HCT116 (cell line): ENCODE measurements at regions not wholly inside any gene's neighbourhood (a gene's known extent, or its start where the extent isn't known, plus 50 kb on each side); places are given as distances from the start of the nearest gene placed in this dataset.

ENCODE experiments used
- ATAC-seq: fragments of 200-7000 bp; cut with Tn5 transposase; 2 replicates; pipeline ENCODE4 v1.9.1; 2020; ENCODE audit warnings: mild to moderate bottlenecking, moderate library complexity
- BruUV-seq: library from RNA; stranded (reverse); fragments of 400-500 nt; replicated peaks from 2 replicates; lab custom pipeline; 2021; lab: Mats Ljungman, UMichigan
- CTCF ChIA-PET: fragments of 300-600 bp; sonication (Branson Sonifier 250); formaldehyde crosslinking; loops from one replicate; lab custom pipeline; 2021; ENCODE audit warnings: antibody characterized with exemption; lab: Charles Lee
- POLR2A ChIA-PET: fragments of 300-600, 350-600 bp; sonication (Branson Sonifier 250); formaldehyde crosslinking; loops from one replicate; lab custom pipeline; 2021; ENCODE audit warnings: antibody characterized with exemption; lab: Charles Lee
- RAD21 ChIA-PET, 2 experiments: fragments of 300-600 bp; sonication (Branson Sonifier 250); formaldehyde crosslinking; loops; one replicate each; lab custom pipeline; 2023; ENCODE audit warnings: low total read pairs in 2 of 2; ENCODE audit not compliant: uncharacterized antibody in 2 of 2, unreplicated experiment in 2 of 2, low non-redundant PET in 1 of 2; lab: Charles Lee
- DNase-seq: peaks from one replicate; pipeline ENCODE4 v3.0.0-alpha.2; 2010; ENCODE audit warnings: low read depth, low spot score
- H2AFZ ChIP-seq: fragments of 200-600 bp; shearing (Covaris generic), sonication (generic); 2 replicates; pipeline ENCODE4 v1.6.1; 2017; ENCODE audit warnings: low read depth, mixed run types, mixed read lengths, antibody characterized with exemption, low read length; ENCODE audit not compliant: poor library complexity, severe bottlenecking
- H3K27ac ChIP-seq: 2 replicates; pipeline ENCODE4 v1.5.1; 2012; ENCODE audit warnings: low read depth, low read length
- H3K27me3 ChIP-seq: fragments of 200-600 bp; sonication (generic); 2 replicates; pipeline ENCODE4 v1.6.1; 2016; ENCODE audit warnings: mixed run types, low read length, mixed read lengths; ENCODE audit not compliant: insufficient read depth
- H3K36me3 ChIP-seq, 2 experiments: fragments of 200-500 bp in 1 of 2; fragments of 200-600 bp in 1 of 2; sonication (Bioruptor generic) in 1 of 2; sonication (generic) in 1 of 2; 2 replicates each; pipeline versions ENCODE4 v1.5.1 to v1.6.1; 2014 to 2016; ENCODE audit warnings: low read length in 2 of 2, inconsistent platforms in 1 of 2, mixed read lengths in 1 of 2, mixed run types in 1 of 2; ENCODE audit not compliant: insufficient read depth in 2 of 2, control insufficient read depth in 1 of 2
- H3K4me1 ChIP-seq, 2 experiments: fragments of 200-600 bp in 1 of 2; sonication (generic) in 1 of 2; 2 replicates each; pipeline versions ENCODE4 v1.5.1 to v1.6.1; 2012 to 2017; ENCODE audit warnings: low read length in 2 of 2, inconsistent platforms in 1 of 2, mild to moderate bottlenecking in 1 of 2, mixed read lengths in 1 of 2, mixed run types in 1 of 2, moderate library complexity in 1 of 2; ENCODE audit not compliant: insufficient read depth in 2 of 2, control insufficient read depth in 1 of 2
- H3K4me2 ChIP-seq: fragments of 200-600 bp; sonication (generic); 2 replicates; pipeline ENCODE4 v1.6.1; 2017; ENCODE audit warnings: mixed run types, low read length, mixed read lengths
- H3K4me3 ChIP-seq, 2 experiments: fragments of 200-600 bp in 1 of 2; sonication (generic) in 1 of 2; replicated peaks in 1 of 2; 2 replicates each; pipeline ENCODE4 v1.5.1; 2011 to 2016; ENCODE audit warnings: low read length in 2 of 2, control low read depth in 1 of 2, low read depth in 1 of 2, mild to moderate bottlenecking in 1 of 2, mixed read lengths in 1 of 2, mixed run types in 1 of 2
- H3K79me2 ChIP-seq: fragments of 200-600 bp; sonication (generic); 2 replicates; pipeline ENCODE4 v1.6.1; 2017; ENCODE audit warnings: mild to moderate bottlenecking, mixed run types, low read length, moderate library complexity, mixed read lengths; ENCODE audit not compliant: insufficient read depth
- H3K9ac ChIP-seq: fragments of 200-600 bp; sonication (generic); 2 replicates; pipeline ENCODE4 v1.6.1; 2016; ENCODE audit warnings: low read length, mixed read lengths
- H3K9me2 ChIP-seq: fragments of 200-600 bp; sonication (generic), shearing (Covaris generic); 2 replicates; pipeline ENCODE4 v1.6.1; 2017; ENCODE audit warnings: mixed run types, mild to moderate bottlenecking, moderate library complexity; ENCODE audit not compliant: insufficient read depth
- H3K9me3 ChIP-seq, 2 experiments: fragments of 200-500 bp in 1 of 2; fragments of 200-600 bp in 1 of 2; sonication (Bioruptor generic) in 1 of 2; sonication (generic) in 1 of 2; 2 replicates each; pipeline ENCODE4 v1.6.1; 2014 to 2017; ENCODE audit warnings: low read length in 2 of 2, mixed read lengths in 2 of 2, inconsistent platforms in 1 of 2, low read depth in 1 of 2, mild to moderate bottlenecking in 1 of 2, mixed run types in 1 of 2, moderate library complexity in 1 of 2; ENCODE audit not compliant: control insufficient read depth in 1 of 2, insufficient read depth in 1 of 2
- H4K20me1 ChIP-seq: fragments of 200-600 bp; sonication (generic), shearing (Covaris generic); 2 replicates; pipeline ENCODE4 v1.6.1; 2017; ENCODE audit warnings: mixed run types, mild to moderate bottlenecking, moderate library complexity; ENCODE audit not compliant: insufficient read depth
- CBX3 ChIP-seq: IDR thresholded peaks from 2 replicates; pipeline ENCODE4 v1.6.1; 2012; ENCODE audit warnings: low read depth
- ELF1 ChIP-seq: IDR thresholded peaks from 2 replicates; pipeline ENCODE4 v1.6.1; 2012; ENCODE audit warnings: low read depth, borderline replicate concordance
- EZH2 ChIP-seq: fragments of 200-600 bp; sonication (generic); IDR thresholded peaks from 2 replicates; pipeline ENCODE4 v1.6.1; 2017; ENCODE audit warnings: antibody characterized with exemption, mixed run types
- POLR2A ChIP-seq: IDR thresholded peaks from 2 replicates; pipeline ENCODE4 v1.7.0; 2011; ENCODE audit warnings: borderline replicate concordance; ENCODE audit not compliant: insufficient read depth, insufficient read length; ENCODE audit errors: extremely low read depth
- POLR2AphosphoS5 ChIP-seq: IDR thresholded peaks from 2 replicates; pipeline ENCODE4 v1.6.1; 2011; ENCODE audit warnings: mild to moderate bottlenecking, low read depth, low read length, moderate library complexity
- SIN3A ChIP-seq: IDR thresholded peaks from 2 replicates; pipeline ENCODE4 v1.6.1; 2012; ENCODE audit warnings: low read depth
- TCF7L2 ChIP-seq: IDR thresholded peaks from 2 replicates; pipeline ENCODE4 v1.7.0; 2011; ENCODE audit warnings: borderline replicate concordance, inconsistent platforms; ENCODE audit not compliant: insufficient read depth, insufficient read length; ENCODE audit errors: extremely low read depth
- ZNF274 ChIP-seq: fragments of 200-500 bp; sonication (Bioruptor generic); IDR thresholded peaks from 2 replicates; pipeline ENCODE4 v1.6.1; 2014; ENCODE audit warnings: mild to moderate bottlenecking, low read depth, low read length, inconsistent platforms
- intact Hi-C: fragments of 100-400 bp; cut with micrococcal nuclease; formaldehyde crosslinking; loops from 2 replicates; pipeline ENCODE4 v1.10.0; 2022
- TF ChIP-seq, protein P1 (sequence below): IDR thresholded peaks from 2 replicates; pipeline ENCODE4 v1.6.1; 2012
- TF ChIP-seq, protein P2 (sequence below): IDR thresholded peaks from 2 replicates; pipeline ENCODE4 v1.6.1; 2012

DNA sequence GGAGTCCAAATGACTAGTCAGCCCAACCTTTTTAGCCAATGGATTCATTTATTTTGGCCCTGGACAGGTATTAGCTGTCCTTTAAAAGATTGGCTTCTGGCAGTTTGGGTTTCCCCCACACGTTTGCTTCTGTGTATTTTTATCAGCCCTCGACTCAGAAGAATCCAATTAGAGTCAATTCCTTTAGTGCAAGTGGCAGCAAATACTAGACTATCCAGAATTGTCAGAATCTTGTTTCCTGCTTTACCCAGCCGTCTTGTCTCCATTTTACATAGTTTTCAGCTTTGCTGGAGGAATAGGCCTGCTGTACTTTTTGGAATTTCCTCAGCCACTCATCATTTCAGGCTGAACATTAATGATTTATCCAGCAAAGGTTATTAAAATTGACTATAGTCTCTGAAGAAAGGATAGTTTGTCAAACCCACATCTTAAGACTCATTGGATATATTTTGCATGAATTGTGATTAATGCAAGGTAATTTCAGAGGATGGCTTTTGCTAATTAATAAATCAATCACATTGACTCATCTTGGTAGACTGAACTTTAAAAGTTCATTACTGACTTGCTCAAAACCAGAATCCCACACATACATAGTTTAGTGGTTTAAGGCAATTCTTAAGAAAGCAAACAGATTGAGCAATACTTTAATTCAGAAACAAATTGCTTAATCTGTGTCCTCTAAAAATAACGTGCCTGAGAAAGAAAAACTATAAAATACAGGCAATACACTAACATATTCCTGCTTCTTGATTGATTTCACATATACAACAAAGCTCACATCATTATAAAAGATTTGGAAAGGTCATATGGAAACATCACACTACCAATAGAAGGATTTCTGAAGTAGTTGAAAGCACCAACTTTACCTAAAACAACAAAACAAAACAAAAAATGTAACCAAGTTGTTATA, 62.9 kb upstream of the ZNF217 start:
- Histone ChIP-seq H3K4me3 (no peak overlapping the region), H3K4me1 (peaks cover 13 to 32% of the 10 kb centered on the region in 2 experiments), H3K79me2 (no peaks in the 10 kb centered on the region), H3K27ac (no peak overlapping the region), H2AFZ (peak overlapping the region; percentile 84), H3K9me2 (no peaks in the 10 kb centered on the region), H3K4me2 (0 out of 2 replicates have a peak overlapping the region, but pooled peaks have one; percentile 3), H3K9me3 (no peaks in the 10 kb centered on the region), H3K9ac (no peak overlapping the region), H3K27me3 (no peaks in the 10 kb centered on the region), H3K36me3 (no peaks in the 10 kb centered on the region), H4K20me1 (no peaks in the 10 kb centered on the region)
- ChIA-PET RAD21 (no interaction called here), POLR2A (no interaction called here), CTCF (interaction anchor here (0.7 kb wide), 1 partner anchor 62 kb away, joined by 4 read pairs; no protein-coding TSS in a partner anchor)
- ATAC-seq (no peak), DNase-seq (no peak)
- intact Hi-C loops: no loop called here
- no TSS peak for BruUV-seq
- TF ChIP-seq SIN3A: no peak
- TF ChIP-seq TCF7L2: no peak
- TF ChIP-seq, protein P1, sequence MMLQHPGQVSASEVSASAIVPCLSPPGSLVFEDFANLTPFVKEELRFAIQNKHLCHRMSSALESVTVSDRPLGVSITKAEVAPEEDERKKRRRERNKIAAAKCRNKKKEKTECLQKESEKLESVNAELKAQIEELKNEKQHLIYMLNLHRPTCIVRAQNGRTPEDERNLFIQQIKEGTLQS: no peak
- TF ChIP-seq POLR2A: no peak
- TF ChIP-seq CBX3: no peak
- TF ChIP-seq, protein P2, sequence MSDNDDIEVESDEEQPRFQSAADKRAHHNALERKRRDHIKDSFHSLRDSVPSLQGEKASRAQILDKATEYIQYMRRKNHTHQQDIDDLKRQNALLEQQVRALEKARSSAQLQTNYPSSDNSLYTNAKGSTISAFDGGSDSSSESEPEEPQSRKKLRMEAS: no peak
- TF ChIP-seq ELF1: no peak

DNA sequence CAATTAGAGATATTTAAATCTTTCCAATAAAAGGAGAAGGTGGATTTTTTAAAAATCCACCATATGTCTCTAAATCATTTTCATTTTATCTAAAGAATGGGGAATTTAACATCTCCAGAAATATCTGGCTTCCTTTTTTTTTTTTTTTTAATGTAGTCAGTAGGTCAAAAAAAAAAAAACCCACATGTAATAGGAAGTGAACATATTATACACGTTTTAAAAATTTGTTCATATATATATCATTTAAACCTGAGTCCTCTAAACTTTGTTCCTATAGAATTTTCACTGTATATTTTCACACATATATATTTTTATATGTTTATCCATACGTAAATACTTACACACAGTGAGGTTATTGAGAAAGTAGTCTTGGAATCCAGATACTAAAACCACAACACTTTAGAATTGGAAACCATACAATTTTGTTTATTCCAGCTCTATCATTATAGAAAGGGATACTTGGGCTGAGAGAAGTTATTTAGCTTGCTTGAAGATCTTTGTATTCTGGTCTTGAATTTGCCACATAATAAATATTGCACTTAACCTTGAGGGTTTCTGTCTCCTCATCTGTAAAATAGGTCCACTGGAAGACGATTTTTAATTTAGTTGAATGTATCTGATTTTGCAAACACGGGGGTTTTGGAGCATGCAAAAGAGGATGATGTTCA, 62.1 kb upstream of the ZNF217 start:
- intact Hi-C loops: no loop called here
- H3K36me3 ChIP-seq: no peaks in the 10 kb centered on the region
- TF ChIP-seq, protein P2: no peak
- TF ChIP-seq, protein P1: no peak
- TF ChIP-seq CBX3: no peak
- no peak for TF ChIP-seq POLR2AphosphoS5
- TF ChIP-seq EZH2: no peak
- TF ChIP-seq ZNF274: no peak
- TF ChIP-seq, all 23 proteins: peak for 0
- ChIA-PET RAD21 (no interaction called here), CTCF (no interaction called here), POLR2A (no interaction called here)
- DNase-seq (no peak), ATAC-seq (no peak)
- Histone ChIP-seq H2AFZ (peak overlapping the region; percentile 96), H4K20me1 (no peaks in the 10 kb centered on the region), H3K4me1 (peaks cover 13 to 29% of the 10 kb centered on the region in 2 experiments), H3K27ac (no peak overlapping the region), H3K27me3 (no peaks in the 10 kb centered on the region), H3K4me2 (no peak overlapping the region), H3K79me2 (no peaks in the 10 kb centered on the region), H3K4me3 (no peak overlapping the region), H3K9me3 (no peaks in the 10 kb centered on the region), H3K9ac (no peak overlapping the region), H3K9me2 (no peaks in the 10 kb centered on the region)
- no TSS peak for BruUV-seq
